HUDEP-2 (cell line): ENCODE measurements at regions not wholly inside any gene's neighbourhood (a gene's known extent, or its start where the extent isn't known, plus 50 kb on each side); places are given as distances from the start of the nearest gene placed in this dataset.

ENCODE experiments used
- DNase-seq, 76 experiments: peaks; one replicate each; lab custom pipeline; 2025; ENCODE audit not compliant: unreplicated experiment in 76 of 76; lab: John Stamatoyannopoulos, UW

GRCh38 chr6:6907286-6907685 is 200.5 kb upstream of the RREB1 start:
- DNase-seq, result no peak

- no peak for DNase-seq
Observed at GRCh38 chr6:6908121-6908520, 199.6 kb upstream of the RREB1 start.

- no peak for DNase-seq
Observed at GRCh38 chr6:6909111-6909510, 198.7 kb upstream of the RREB1 start.

GRCh38 chr6:6910734-6911295 is 196.9 kb upstream of the RREB1 start:
- no peak for DNase-seq

- DNase-seq, result no peak
Observed at GRCh38 chr6:6911391-6911790, 196.4 kb upstream of the RREB1 start.

GRCh38 chr6:6912817-6913744 is 194.7 kb upstream of the RREB1 start:
- DNase-seq, result no peak

GRCh38 chr6:6915219-6915618 is 192.5 kb upstream of the RREB1 start:
- DNase-seq, result peak in 18 of 76 experiments; percentile 7 to 61 (median 28)

- DNase-seq, result peak in 34 of 76 experiments; percentile 10 to 64 (median 35)
Observed at GRCh38 chr6:6915813-6916547, 191.8 kb upstream of the RREB1 start.

GRCh38 chr6:6916598-6916997 is 191.2 kb upstream of the RREB1 start:
- DNase-seq, result no peak

- peak in 2 of 76 experiments; percentile 21 to 28 for DNase-seq
Observed at GRCh38 chr6:6918216-6918983, 189.4 kb upstream of the RREB1 start.

GRCh38 chr6:6919173-6919572 is 188.6 kb upstream of the RREB1 start:
- DNase-seq, result no peak

GRCh38 chr6:6920114-6920986 is 187.4 kb upstream of the RREB1 start:
- peak in 46 of 76 experiments; percentile 7 to 75 (median 42) for DNase-seq

- no peak for DNase-seq
Observed at GRCh38 chr6:6920987-6921313, 186.8 kb upstream of the RREB1 start.

GRCh38 chr6:6922166-6922565 is 185.6 kb upstream of the RREB1 start:
- no peak for DNase-seq

GRCh38 chr6:6923605-6924004 is 184.2 kb upstream of the RREB1 start:
- DNase-seq, result no peak

- DNase-seq, result no peak
Observed at GRCh38 chr6:6924708-6925107, 183.1 kb upstream of the RREB1 start.

- no peak for DNase-seq
Observed at GRCh38 chr6:6925391-6926164, 182.2 kb upstream of the RREB1 start.

GRCh38 chr6:6926856-6927255 is 180.9 kb upstream of the RREB1 start:
- no peak for DNase-seq
